Neutrophil (primary cell): ENCODE measurements at regions not wholly inside any gene's neighbourhood (a gene's known extent, or its start where the extent isn't known, plus 50 kb on each side); places are given as distances from the start of the nearest gene placed in this dataset.
"Not testable (repeated sequence)": the region's sequence is repeated elsewhere in the genome, so short reads cannot be mapped to it uniquely, and the experiment has no call there.

Experiments
- H3K27ac ChIP-seq: fragments of 200-600 bp; sonication (generic); 2 replicates; pipeline ENCODE4 v1.5.1; 2016; ENCODE audit warnings: mild to moderate bottlenecking, moderate library complexity
- H3K27me3 ChIP-seq: fragments of 200-600 bp; sonication (generic); 2 replicates; pipeline ENCODE4 v1.6.0; 2016; ENCODE audit warnings: mild to moderate bottlenecking
- H3K36me3 ChIP-seq: fragments of 200-600 bp; sonication (generic); 2 replicates; pipeline ENCODE4 v1.5.1; 2017
- H3K4me1 ChIP-seq, 2 experiments: fragments of 200-600 bp in 1 of 2; sonication (generic) in 1 of 2; 1 replicate in 1 of 2; 2 replicates in 1 of 2; pipeline versions ENCODE4 v1.5.1 to v1.6.1; 2013 to 2016; ENCODE audit warnings: low read depth in 1 of 2, low read length in 1 of 2, mild to moderate bottlenecking in 1 of 2, moderate library complexity in 1 of 2; ENCODE audit not compliant: control insufficient read depth in 1 of 2, insufficient read depth in 1 of 2
- H3K4me3 ChIP-seq, 2 experiments: fragments of 200-600 bp in 1 of 2; sonication (generic) in 1 of 2; 1 replicate in 1 of 2; 2 replicates in 1 of 2; pipeline ENCODE4 v1.5.1; 2013 to 2016; ENCODE audit warnings: low read depth in 1 of 2, low read length in 1 of 2, mild to moderate bottlenecking in 1 of 2, moderate library complexity in 1 of 2
- H3K9me3 ChIP-seq: fragments of 200-600 bp; sonication (generic); 2 replicates; pipeline ENCODE4 v1.5.1; 2016
- CTCF ChIP-seq: fragments of 200-600 bp; sonication (generic); IDR thresholded peaks from 2 replicates; pipeline ENCODE4 v1.5.1; 2016; ENCODE audit warnings: antibody characterized with exemption

GRCh38 chr9:38244971-38245370 lies 147.5 kb upstream of the ALDH1B1 start:
- H3K4me1 ChIP-seq = no peaks in the 10 kb centered on the region
- no peak overlapping the region for H3K27ac ChIP-seq
- H3K4me3 ChIP-seq = no peak overlapping the region
- no peak for TF ChIP-seq CTCF
- H3K9me3 ChIP-seq = no peaks in the 10 kb centered on the region
- H3K36me3 ChIP-seq = no peaks in the 10 kb centered on the region
- H3K27me3 ChIP-seq = no peaks in the 10 kb centered on the region

DNA sequence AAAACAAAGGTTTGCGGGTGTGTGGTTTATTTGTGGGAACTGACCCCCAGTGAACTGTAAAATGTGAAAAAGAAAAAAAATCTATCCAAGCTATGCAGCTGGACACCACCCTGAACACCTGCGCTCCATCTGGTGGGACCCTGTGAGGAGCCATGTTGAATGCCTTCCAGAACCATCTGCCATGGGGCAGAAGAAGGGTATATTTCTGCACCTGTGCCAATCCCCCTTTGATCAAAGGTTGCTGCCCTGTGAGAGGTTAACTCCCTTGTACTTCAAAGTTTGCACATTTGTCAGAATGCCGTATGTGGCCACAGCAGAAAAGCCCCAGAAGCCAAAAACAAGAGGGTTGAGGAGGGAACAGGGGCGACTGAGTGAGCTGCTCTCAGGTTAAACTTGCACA lies 148.5 kb upstream of the ALDH1B1 start:
- Histone ChIP-seq H3K4me1 (no peaks in the 10 kb centered on the region), H3K4me3 (no peak overlapping the region), H3K9me3 (no peaks in the 10 kb centered on the region), H3K36me3 (no peaks in the 10 kb centered on the region), H3K27me3 (no peaks in the 10 kb centered on the region), H3K27ac (no peak overlapping the region)
- TF ChIP-seq CTCF = no peak

DNA sequence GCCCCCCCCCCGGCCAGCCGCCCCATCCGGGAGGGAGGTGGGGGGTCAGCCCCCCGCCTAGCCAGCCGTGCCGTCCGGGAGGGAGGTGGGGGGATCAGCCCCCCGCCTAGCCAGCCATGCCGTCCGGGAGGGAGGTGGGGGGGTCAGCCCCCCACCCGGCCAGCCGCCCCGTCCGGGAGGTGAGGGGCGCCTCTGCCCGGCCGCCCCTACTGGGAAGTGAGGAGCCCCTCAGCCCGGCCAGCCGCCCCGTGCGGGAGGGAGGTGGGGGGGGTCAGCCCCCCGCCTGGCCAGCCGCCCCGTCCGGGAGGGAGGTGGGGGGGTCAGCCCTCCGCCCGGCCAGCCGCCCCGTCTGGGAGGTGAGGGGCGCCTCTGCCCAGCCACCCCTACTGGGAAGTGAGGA lies 150.4 kb upstream of the ALDH1B1 start:
- H3K27ac ChIP-seq, H3K36me3 ChIP-seq, H3K4me1 ChIP-seq, H3K27me3 ChIP-seq, H3K9me3 ChIP-seq, H3K4me3 ChIP-seq: not testable (repeated sequence)

DNA sequence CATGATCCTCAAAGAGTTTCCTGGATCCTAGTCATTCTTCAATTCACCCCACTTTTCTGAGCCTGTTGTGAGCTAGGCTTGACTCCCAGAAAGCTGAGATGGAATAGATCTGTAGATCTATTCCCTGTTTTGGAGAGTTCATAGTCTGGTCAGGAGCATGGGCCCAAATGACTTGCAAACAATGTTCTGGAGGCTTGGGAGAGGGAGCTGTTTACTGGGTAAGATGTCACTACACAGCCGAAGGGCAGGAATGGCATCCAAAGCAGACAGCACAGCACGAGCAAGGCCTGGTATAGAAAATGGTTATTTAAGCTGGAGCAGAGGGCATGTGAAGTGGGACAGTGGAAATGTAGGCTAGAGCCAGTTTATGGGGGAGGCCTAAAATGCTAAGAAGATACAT lies 152.5 kb upstream of the ALDH1B1 start:
- no peak overlapping the region for H3K27ac ChIP-seq
- TF ChIP-seq CTCF = no peak
- H3K36me3 ChIP-seq = no peaks in the 10 kb centered on the region
- no peak overlapping the region for H3K4me3 ChIP-seq
- no peaks in the 10 kb centered on the region for H3K4me1 ChIP-seq
- no peaks in the 10 kb centered on the region for H3K27me3 ChIP-seq
- H3K9me3 ChIP-seq = no peaks in the 10 kb centered on the region

- no peak overlapping the region for H3K27ac ChIP-seq
- no peaks in the 10 kb centered on the region for H3K9me3 ChIP-seq
- H3K36me3 ChIP-seq = no peaks in the 10 kb centered on the region
- no peaks in the 10 kb centered on the region for H3K4me1 ChIP-seq
- H3K4me3 ChIP-seq = no peak overlapping the region
- no peaks in the 10 kb centered on the region for H3K27me3 ChIP-seq
- TF ChIP-seq CTCF = no peak
These were observed 157.3 kb upstream of the ALDH1B1 start for GRCh38 chr9:38235244-38235643.

DNA sequence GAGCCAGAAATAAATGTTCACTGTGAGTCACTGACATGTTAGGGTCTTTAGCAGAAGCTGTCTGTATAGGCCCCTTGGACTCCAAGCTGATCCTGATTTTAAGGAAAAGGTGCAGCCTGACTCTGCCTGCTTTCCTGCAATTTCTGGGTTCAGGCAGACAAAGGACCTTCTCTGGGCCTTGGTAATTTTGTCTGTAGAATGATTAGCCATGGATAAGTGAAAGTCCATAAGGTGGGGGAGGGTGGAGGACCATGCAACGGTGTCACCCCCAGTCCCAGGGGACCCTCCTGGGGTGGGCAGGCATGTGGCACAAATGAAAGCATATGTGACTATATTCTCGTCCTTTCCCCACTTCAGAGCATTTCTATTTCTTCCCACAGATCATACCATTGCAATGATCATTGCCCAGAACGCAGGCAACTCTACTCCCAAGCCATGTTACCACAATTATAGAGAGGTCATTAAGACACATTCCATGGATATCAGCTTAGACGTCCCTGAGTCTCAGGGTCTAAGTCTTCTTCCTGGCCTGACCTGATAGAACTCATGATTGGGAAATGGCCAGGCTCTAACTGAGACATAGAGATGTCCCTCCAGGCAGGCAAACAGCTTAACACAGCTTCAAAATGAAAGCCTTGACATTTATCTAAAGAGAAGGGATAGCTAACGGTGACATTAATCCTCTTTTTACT lies 157.9 kb upstream of the ALDH1B1 start:
- Histone ChIP-seq H3K9me3 (no peaks in the 10 kb centered on the region), H3K4me3 (no peak overlapping the region), H3K36me3 (no peaks in the 10 kb centered on the region), H3K27ac (no peak overlapping the region), H3K4me1 (no peaks in the 10 kb centered on the region), H3K27me3 (no peaks in the 10 kb centered on the region)
- no peak for TF ChIP-seq CTCF
